Ascending aorta (tissue), 2 donors: ENCODE measurements at regions not wholly inside any gene's neighbourhood (a gene's known extent, or its start where the extent isn't known, plus 50 kb on each side); places are given as distances from the start of the nearest gene placed in this dataset.
A peak's percentile ranks its signal among the peaks of the same experiment; 100 is the strongest.

Experiments used
- DNase-seq, 2 donors: peaks; one replicate each; pipeline ENCODE4 v3.0.0-alpha.2; 2019; ENCODE audit warnings: low spot score in 2 of 2
- H3K27ac ChIP-seq, 2 donors: fragments of 200-600 bp; sonication (generic); one replicate each; pipeline ENCODE4 v1.5.1; 2016 to 2017; ENCODE audit warnings: mild to moderate bottlenecking in 1 of 2
- H3K27me3 ChIP-seq: fragments of 200-600 bp; sonication (generic); one replicate; pipeline ENCODE4 v1.5.1; 2017
- H3K36me3 ChIP-seq, 2 donors: fragments of 200-600 bp; sonication (generic); one replicate each; pipeline ENCODE4 v1.5.1; 2016
- H3K4me1 ChIP-seq, 2 donors: fragments of 200-600 bp; sonication (generic); one replicate each; pipeline ENCODE4 v1.5.1; 2016 to 2017; ENCODE audit warnings: mild to moderate bottlenecking in 1 of 2
- H3K4me3 ChIP-seq, 2 donors: fragments of 200-600 bp; sonication (generic); one replicate each; pipeline ENCODE4 v1.5.1; 2016 to 2017; ENCODE audit warnings: mild to moderate bottlenecking in 1 of 2
- H3K9me3 ChIP-seq, 2 donors: fragments of 200-600 bp; sonication (generic); one replicate each; pipeline ENCODE4 v1.5.1; 2016
- CTCF ChIP-seq, 3 experiments: fragments of 200-600 bp in 2 of 3; fragments of 450-650 bp in 1 of 3; sonication (generic) in 2 of 3; IDR thresholded peaks; one replicate each; pipeline ENCODE4 v1.5.1; 2016 to 2019; ENCODE audit warnings: antibody characterized with exemption in 3 of 3, mild to moderate bottlenecking in 1 of 3, moderate library complexity in 1 of 3
- intact Hi-C: fragments of 100-400 bp; cut with DNase I; formaldehyde crosslinking; loops from one replicate; pipeline ENCODE4 v1.15.1; 2023

DNA sequence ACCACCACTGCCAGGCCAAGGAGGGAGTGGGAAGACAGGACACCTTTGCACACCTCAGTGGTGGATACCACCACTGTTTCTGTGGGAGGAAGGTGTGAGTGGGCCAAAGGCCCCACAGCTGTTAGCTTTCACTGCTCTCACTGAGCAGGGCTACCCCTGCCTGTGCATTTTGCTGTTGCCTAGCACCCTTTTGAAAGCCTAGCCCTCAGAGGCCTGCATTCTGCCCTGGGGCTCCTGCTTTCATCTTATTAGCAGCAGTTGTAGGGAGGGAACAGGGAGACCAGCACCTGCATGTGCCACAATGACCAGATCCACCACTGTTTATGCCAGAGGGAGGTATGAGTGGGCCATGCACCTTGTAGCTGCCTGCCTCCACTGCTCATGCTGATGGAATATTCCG is 110.9 kb upstream of the C21orf91 start:
- Histone ChIP-seq H3K4me3 (no peak overlapping the region), H3K36me3 (no peaks in the 10 kb centered on the region), H3K27me3 (no peaks in the 10 kb centered on the region), H3K4me1 (no peaks in the 10 kb centered on the region), H3K27ac (no peak overlapping the region), H3K9me3 (no peaks in the 10 kb centered on the region)
- intact Hi-C loops: no loop called here
- TF ChIP-seq CTCF (IDR thresholded peaks at IDR 0.05): no peak
- no peak for DNase-seq

DNA sequence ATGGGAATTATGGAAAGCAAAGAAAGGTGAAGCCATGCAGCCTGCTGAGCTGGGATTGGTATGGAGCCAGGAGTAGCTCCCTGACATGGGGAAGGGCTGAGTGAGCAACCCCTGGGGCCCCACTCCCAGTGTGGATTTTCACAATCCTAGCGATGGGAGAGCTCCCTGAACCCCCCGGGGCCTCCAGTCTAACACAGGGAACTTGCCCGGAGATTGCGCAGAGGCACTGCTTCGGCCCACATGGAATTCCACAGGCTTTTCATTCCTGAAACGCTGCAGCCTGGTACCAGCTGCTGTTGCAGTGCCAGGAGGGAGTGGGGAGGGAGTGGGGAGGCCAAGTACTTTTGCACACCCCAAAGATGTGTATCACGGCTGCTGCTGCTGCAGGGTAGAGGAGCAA is 110.4 kb upstream of the C21orf91 start:
- no peak for DNase-seq
- Histone ChIP-seq H3K27me3 (no peaks in the 10 kb centered on the region), H3K4me3 (no peak overlapping the region), H3K36me3 (no peaks in the 10 kb centered on the region), H3K4me1 (no peaks in the 10 kb centered on the region), H3K27ac (no peak overlapping the region), H3K9me3 (no peaks in the 10 kb centered on the region)
- no peak for TF ChIP-seq CTCF (IDR thresholded peaks at IDR 0.05)
- intact Hi-C loops: no loop called here

DNA sequence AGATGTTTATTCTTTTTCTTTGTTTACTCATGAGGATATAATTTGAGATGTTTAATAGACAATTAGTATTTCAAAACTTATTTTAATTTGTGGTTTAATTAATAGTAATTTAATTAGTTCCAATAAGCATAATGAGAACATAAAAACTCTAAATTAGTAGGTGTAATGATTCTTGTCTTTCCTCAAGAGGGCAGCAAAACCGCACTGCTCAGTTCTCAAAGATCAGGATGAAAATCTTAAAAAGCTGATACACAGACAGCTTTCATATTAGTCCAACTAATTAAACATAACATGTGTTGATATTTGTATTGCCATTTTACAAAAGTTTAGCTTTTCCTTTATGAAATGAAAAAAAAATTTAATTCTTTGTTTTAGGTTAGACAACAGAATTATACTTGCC is 106.7 kb upstream of the C21orf91 start:
- Histone ChIP-seq H3K36me3 (no peaks in the 10 kb centered on the region), H3K27ac (no peak overlapping the region), H3K9me3 (no peaks in the 10 kb centered on the region), H3K4me3 (no peak overlapping the region), H3K27me3 (no peaks in the 10 kb centered on the region), H3K4me1 (no peaks in the 10 kb centered on the region)
- DNase-seq: no peak
- peak in 2 of 3 experiments; percentile 19 to 36 for TF ChIP-seq CTCF (IDR thresholded peaks at IDR 0.05)
- intact Hi-C loops: loop anchor here (1.0 kb wide), 1 partner anchor 247 kb away; no protein-coding TSS in a partner anchor

- DNase-seq: peak in 1 of 2 donors; percentile 67
- H3K4me3 ChIP-seq: no peak overlapping the region
- no peaks in the 10 kb centered on the region for H3K4me1 ChIP-seq
- TF ChIP-seq CTCF (IDR thresholded peaks at IDR 0.05): peak; percentile 39 to 85 (median 76)
- H3K27me3 ChIP-seq: no peaks in the 10 kb centered on the region
- no peak overlapping the region for H3K27ac ChIP-seq
- intact Hi-C loops: loop anchor here (1.0 kb wide), 1 partner anchor 246 kb away; no protein-coding TSS in a partner anchor
- H3K9me3 ChIP-seq: no peaks in the 10 kb centered on the region
- no peaks in the 10 kb centered on the region for H3K36me3 ChIP-seq
Measured at GRCh38 chr21:17925000-17925610, 105.9 kb upstream of the C21orf91 start.

DNA sequence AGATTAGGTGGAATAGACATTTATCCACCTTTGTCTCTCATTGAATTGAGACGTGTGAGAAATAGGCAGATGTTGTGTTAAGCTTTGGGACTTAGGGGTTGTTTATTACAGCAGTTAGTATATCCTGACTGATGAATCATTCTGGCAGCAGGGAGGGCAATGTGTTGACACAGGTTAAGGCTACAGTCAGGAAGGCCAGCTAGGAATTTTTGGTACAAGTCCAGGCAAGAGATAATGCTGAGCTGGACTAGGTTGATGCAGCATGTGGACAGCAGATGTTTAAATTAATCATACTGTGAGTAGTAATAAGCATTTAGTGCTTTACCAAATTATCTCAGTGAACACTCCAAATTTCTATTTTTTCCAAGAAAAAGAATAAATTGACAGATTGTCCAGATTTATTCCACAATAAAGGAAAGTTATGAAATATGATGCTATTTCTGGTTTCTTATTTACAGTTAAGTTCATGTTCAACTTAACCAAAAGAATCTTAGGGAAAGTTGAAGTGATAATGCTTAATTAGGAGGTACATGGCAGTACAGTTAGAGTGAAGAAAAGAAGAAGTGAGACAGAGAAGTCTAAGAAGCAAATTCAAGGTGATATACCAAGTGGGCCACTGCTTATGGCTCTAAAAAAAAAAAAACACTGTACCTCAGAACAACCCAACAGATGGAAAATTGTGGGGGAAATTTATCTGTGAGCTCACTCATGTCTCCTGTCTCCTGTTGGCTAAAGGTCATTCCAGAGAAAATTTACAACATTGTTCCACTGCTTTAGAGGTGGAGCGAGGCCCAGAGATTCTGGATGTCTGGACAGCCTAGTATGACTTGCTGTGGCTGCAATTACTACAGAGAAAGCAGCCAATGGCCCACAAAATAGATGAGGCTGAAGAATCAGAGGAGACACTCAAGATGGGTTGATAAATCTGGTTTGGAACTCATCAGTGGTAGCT is 102.7 kb upstream of the C21orf91 start:
- Histone ChIP-seq H3K36me3 (no peaks in the 10 kb centered on the region), H3K27me3 (no peaks in the 10 kb centered on the region), H3K9me3 (no peaks in the 10 kb centered on the region), H3K4me3 (no peak overlapping the region), H3K4me1 (no peaks in the 10 kb centered on the region), H3K27ac (no peak overlapping the region)
- no peak for DNase-seq
- TF ChIP-seq CTCF (IDR thresholded peaks at IDR 0.05): no peak
- intact Hi-C loops: no loop called here
